GM12872 (cell line): ENCODE measurements at regions not wholly inside any gene's neighbourhood (a gene's known extent, or its start where the extent isn't known, plus 50 kb on each side); places are given as distances from the start of the nearest gene placed in this dataset.

ENCODE experiments used
- TF ChIP-seq, protein P1 (sequence below): IDR thresholded peaks from 3 replicates; pipeline ENCODE4 v1.5.1; 2011; ENCODE audit warnings: low read depth, mild to moderate bottlenecking, low read length, moderate library complexity; ENCODE audit not compliant: insufficient read depth

DNA sequence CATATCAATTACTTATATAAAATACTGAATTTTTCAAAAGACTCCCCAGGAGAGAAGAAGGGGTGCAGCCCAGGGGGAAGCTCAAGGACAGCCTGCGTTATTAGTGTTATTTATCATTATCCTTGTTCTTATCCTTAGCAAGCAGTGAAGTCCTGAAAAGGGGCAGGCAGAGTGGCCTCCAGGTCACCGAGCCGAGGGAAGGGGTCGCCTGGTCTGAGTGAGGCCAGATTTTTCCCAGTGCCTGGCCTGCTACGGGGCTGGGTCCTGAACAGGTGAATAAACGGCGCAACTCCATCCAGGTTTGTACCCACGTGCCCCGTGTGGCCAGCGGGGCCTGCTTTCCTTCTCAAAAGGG, 123.7 kb downstream of the BRD1 start:
- TF ChIP-seq, protein P1, sequence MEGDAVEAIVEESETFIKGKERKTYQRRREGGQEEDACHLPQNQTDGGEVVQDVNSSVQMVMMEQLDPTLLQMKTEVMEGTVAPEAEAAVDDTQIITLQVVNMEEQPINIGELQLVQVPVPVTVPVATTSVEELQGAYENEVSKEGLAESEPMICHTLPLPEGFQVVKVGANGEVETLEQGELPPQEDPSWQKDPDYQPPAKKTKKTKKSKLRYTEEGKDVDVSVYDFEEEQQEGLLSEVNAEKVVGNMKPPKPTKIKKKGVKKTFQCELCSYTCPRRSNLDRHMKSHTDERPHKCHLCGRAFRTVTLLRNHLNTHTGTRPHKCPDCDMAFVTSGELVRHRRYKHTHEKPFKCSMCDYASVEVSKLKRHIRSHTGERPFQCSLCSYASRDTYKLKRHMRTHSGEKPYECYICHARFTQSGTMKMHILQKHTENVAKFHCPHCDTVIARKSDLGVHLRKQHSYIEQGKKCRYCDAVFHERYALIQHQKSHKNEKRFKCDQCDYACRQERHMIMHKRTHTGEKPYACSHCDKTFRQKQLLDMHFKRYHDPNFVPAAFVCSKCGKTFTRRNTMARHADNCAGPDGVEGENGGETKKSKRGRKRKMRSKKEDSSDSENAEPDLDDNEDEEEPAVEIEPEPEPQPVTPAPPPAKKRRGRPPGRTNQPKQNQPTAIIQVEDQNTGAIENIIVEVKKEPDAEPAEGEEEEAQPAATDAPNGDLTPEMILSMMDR: no peak

DNA sequence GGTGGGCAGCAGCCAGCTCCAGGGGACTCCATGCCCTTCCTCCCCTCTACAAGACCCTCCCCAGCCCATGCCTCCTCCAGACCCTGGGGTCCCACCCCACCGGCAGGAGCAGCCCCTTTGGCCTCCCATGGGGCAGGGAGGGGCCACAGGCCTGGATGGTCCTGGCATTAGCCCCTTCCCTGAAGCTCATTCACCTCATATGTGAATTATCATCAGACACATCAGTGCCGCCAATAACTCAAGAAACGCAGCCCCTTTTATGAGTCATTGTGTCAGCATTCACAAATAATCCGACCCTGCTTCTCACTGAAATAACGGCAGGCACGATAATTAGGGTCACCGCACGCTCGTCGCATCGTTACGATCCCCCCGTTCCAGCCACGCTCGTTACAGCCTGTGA, 124.2 kb downstream of the BRD1 start:
- TF ChIP-seq, protein P1: no peak

DNA sequence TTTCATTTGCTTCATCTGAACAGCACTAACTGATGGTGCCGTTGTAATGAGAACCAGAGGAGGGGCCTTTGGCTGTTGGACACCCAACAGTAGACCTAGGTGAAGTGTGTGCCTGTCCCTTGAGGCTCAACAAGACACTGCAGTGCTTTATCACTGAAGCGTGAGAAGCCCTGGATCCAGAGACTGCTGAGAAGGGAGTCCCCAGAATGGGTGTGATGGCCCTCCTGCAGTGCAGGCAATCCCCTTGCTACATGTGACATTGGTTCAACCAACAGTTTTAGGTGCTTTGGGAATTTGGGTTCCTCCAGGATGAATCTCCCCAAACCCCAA, 125.6 kb downstream of the BRD1 start:
- TF ChIP-seq, protein P1: no peak

DNA sequence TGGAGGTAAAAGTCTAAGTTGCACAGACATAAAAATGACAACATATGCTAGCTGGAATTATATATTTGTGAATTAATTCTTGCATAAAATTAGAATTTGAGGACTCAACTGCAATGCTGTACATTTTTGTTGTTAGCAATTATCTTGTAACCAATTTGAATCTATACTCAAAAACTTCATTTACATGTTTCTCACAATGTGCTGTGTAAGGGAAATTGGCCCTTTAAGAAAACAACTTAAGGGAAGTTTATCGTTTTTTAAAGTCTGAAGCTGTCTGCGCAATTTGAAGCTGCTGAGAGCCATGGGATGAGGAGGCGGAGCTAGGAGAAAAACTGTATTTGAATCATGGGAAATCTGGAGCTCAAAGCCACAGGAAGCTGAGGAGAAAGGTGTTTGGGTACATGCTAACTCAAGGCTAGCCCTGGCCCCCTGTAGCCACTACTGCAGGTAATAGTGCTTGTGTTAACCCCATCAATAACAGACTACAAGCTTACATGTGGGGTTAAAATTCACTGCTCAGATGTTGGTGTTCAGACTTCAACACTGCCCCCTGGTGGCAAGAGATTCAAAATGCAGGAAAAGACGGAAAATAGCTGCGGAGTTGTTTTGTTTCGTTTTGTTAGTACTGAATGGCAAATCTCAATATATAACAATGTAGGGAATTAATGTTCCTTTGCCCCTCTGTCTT, 126.1 kb downstream of the BRD1 start:
- TF ChIP-seq, protein P1: peak; percentile 65

DNA sequence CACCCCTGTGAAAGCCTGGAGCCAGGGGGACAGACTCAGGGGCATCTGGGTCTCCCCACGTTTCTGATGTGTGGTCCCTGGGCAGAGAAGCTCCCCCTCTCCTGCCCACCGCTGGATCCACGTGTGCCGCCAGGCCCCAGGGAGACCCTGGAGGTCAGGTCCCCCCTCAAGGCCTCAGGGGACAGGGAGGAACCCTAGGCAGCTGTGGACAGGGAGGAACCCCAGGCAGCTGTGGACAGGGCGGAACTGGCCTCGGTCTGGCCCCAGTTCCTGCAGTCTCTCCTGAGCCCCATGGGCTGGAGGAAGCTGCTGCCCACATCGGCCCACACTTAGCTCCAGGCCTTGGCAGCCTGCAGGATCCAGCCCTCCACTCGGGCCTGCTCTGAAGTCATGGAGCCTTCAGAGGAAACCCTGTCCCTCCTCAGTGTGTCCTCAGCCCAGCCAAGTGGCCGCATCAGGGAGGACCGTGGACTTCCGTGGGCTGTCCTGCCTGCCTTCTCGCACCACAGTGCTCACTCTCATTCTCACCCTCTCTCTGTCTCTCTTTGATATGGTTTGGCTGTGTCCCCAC, 127.7 kb downstream of the BRD1 start:
- TF ChIP-seq, protein P1: no peak

DNA sequence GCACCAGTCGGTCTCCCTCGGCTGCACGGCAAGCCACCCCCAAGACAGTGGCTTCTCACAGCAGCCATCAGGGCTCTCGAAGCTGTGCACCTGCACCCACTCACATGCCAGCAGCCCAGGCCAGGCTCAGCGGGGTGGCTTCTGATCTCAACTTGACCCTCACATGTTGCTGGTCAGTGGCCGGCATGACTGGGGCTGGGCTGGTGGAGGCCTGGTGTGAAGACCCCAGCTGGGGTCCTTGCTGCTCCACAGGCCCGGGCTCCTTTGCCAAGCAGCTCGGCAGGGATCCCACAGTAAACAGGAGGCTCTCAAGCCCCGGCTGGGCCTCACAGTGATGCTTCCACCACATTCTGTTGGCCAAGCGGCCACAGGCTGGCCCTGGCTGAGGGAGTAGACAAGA, 128.2 kb downstream of the BRD1 start:
- TF ChIP-seq, protein P1: no peak

DNA sequence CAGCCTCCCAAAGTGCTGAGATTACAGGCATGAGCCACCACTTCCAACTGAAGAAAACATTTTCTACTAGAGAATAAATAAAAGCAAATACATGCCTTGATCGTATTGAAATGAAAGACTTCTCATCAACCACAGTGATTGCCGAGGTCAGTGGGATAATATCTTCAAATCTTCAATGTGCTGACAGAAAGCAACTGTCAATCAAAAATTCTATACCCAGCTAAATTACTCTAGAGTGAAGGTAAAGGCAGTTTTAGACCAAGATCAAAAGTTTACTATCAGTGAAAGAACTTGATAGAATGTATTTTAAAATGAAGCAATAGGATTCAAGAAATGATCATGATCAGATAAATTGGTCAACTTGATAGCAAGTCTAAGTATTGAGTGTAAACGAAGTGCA, 130.6 kb downstream of the BRD1 start:
- TF ChIP-seq, protein P1: no peak
